GM18909 (cell line): ENCODE measurements at regions not wholly inside any gene's neighbourhood (a gene's known extent, or its start where the extent isn't known, plus 50 kb on each side); places are given as distances from the start of the nearest gene placed in this dataset.

Experiments used
- ATAC-seq: cut with Tn5 transposase; IDR thresholded peaks from one replicate; pipeline ENCODE4 v1.9.1; 2021; ENCODE audit warnings: mild to moderate bottlenecking; ENCODE audit not compliant: unreplicated experiment, poor library complexity

- no peak for ATAC-seq
Observed at GRCh38 chr2:52181080-52181479, 1149.1 kb upstream of the NRXN1 start.

GRCh38 chr2:52178845-52179244 lies 1146.9 kb upstream of the NRXN1 start:
- no peak for ATAC-seq

- no peak for ATAC-seq
Observed at GRCh38 chr2:52145005-52145404, 1113.1 kb upstream of the NRXN1 start.

GRCh38 chr2:52144590-52144989 lies 1112.7 kb upstream of the NRXN1 start:
- ATAC-seq, result no peak

GRCh38 chr2:52141076-52141475 lies 1109.1 kb upstream of the NRXN1 start:
- ATAC-seq, result no peak

- no peak for ATAC-seq
Observed at GRCh38 chr2:52139241-52139640, 1107.3 kb upstream of the NRXN1 start.

- no peak for ATAC-seq
Observed at GRCh38 chr2:52135235-52135634, 1103.3 kb upstream of the NRXN1 start.

- no peak for ATAC-seq
Observed at GRCh38 chr2:52128081-52128480, 1096.1 kb upstream of the NRXN1 start.

- ATAC-seq, result no peak
Observed at GRCh38 chr2:52127527-52127926, 1095.6 kb upstream of the NRXN1 start.

- ATAC-seq, result no peak
Observed at GRCh38 chr2:52117299-52117698, 1085.4 kb upstream of the NRXN1 start.

- ATAC-seq, result no peak
Observed at GRCh38 chr2:52115750-52116149, 1083.8 kb upstream of the NRXN1 start.

GRCh38 chr2:52113338-52113737 lies 1081.4 kb upstream of the NRXN1 start:
- ATAC-seq, result no peak

GRCh38 chr2:52112141-52112540 lies 1080.2 kb upstream of the NRXN1 start:
- ATAC-seq, result no peak

GRCh38 chr2:52107124-52107523 lies 1075.2 kb upstream of the NRXN1 start:
- ATAC-seq, result no peak

GRCh38 chr2:52097071-52097470 lies 1065.1 kb upstream of the NRXN1 start:
- no peak for ATAC-seq

GRCh38 chr2:52084759-52085158 lies 1052.8 kb upstream of the NRXN1 start:
- no peak for ATAC-seq

- ATAC-seq, result no peak
Observed at GRCh38 chr2:52083214-52083613, 1051.3 kb upstream of the NRXN1 start.

GRCh38 chr2:52082646-52083045 lies 1050.7 kb upstream of the NRXN1 start:
- ATAC-seq, result no peak

- ATAC-seq, result no peak
Observed at GRCh38 chr2:52079602-52080001, 1047.7 kb upstream of the NRXN1 start.

GRCh38 chr2:52077159-52077558 lies 1045.2 kb upstream of the NRXN1 start:
- no peak for ATAC-seq

- no peak for ATAC-seq
Observed at GRCh38 chr2:52074130-52074719, 1042.3 kb upstream of the NRXN1 start.

- no peak for ATAC-seq
Observed at GRCh38 chr2:52072949-52073348, 1041.0 kb upstream of the NRXN1 start.

- no peak for ATAC-seq
Observed at GRCh38 chr2:52070665-52071064, 1038.7 kb upstream of the NRXN1 start.
